GM21576 (cell line): ENCODE measurements at regions not wholly inside any gene's neighbourhood (a gene's known extent, or its start where the extent isn't known, plus 50 kb on each side); places are given as distances from the start of the nearest gene placed in this dataset.
"Not testable (repeated sequence)": the region's sequence is repeated elsewhere in the genome, so short reads cannot be mapped to it uniquely, and the experiment has no call there.

ENCODE experiments used
- ATAC-seq: cut with Tn5 transposase; IDR thresholded peaks from one replicate; pipeline ENCODE4 v1.9.1; 2021; ENCODE audit warnings: mild to moderate bottlenecking, moderate library complexity; ENCODE audit not compliant: unreplicated experiment

DNA sequence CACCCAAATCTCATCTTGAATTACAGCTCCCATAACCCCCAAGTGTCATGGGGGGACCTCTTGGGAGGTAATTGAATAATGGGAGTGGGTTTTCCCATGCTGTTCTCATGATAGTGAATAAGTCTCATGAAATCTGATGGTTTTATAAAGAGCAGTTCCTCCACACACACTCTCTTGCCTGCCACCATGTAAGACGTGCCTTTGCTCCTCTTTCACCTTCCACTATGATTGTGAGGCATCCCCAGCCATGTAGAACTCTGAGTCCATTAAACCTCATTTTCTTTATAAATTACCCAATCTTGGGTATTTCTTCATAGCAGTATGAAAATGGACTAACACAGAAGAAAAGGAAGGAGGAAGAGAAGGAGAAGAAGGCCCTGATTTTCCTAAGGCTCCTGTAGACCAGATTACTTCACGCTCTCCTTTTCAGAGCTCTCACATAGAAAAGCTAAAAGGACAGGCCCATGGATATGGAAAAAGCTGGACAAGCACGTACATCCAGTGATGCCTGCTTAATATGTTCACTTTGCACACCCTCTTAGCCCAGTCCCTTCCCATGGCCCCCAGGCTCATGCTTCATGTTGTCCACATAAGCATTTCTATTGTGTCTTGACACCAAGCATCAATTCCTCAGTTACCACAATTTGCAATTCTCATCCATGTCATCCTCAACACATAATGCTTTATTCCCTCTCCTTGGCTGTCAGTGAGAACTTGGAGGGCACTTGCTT, 354.8 kb downstream of the CD83 start:
- ATAC-seq = no peak

DNA sequence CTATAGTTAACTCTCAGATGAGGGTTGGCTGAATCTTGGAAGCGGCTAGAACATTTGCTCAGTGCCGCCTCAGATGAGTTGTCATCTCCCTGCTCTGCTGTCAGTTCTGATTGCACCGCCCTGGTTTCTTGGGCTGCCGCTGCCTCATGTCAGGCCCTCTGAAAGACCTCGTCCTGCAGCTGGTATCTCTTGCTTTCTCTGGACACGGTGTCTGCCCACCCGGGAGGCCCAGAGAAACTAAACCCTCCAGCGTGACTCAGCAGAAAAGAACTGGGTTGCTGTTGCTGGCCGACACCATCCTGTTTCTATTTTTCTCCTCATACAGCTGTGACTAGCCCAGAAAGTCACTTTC, 355.4 kb downstream of the CD83 start:
- no peak for ATAC-seq

DNA sequence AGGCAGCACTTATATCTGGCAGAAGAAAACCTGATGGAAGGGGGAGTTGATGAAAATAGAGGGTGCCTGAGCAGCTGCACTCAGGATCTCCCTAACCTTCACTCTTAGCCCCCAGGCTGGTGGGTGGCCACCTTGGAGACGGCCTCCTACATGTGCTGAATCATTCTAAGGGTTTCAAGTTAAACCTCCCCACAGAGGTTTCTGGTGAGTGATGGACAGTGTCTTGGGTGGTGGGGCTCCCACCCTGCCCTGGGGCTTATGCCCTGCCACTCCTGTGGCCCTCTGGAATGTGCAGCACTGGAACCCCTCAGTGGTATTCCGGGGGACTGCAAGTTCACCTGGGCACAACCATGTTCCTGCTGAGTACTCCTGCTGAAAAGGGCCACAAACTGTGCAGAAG, 357.2 kb downstream of the CD83 start:
- ATAC-seq = no peak

DNA sequence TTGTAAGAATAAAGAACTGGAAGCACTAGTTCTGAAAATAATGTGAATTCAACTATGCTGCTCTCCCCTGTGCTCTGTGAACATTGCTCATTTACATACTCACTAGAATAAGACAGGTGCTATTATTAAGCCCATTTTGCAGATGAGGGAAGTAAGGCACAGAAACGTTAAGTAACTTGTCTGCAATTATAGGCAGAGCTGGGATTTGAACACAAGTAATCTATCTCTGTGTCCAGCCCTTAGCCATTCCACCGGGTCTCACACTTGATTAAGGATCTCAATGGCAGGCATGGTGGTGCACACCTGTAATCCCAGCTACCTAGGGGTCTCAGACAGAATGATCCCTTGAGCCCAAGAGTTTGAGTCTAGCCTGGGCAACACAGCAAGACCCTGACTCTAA, 357.7 kb downstream of the CD83 start:
- ATAC-seq = no peak

DNA sequence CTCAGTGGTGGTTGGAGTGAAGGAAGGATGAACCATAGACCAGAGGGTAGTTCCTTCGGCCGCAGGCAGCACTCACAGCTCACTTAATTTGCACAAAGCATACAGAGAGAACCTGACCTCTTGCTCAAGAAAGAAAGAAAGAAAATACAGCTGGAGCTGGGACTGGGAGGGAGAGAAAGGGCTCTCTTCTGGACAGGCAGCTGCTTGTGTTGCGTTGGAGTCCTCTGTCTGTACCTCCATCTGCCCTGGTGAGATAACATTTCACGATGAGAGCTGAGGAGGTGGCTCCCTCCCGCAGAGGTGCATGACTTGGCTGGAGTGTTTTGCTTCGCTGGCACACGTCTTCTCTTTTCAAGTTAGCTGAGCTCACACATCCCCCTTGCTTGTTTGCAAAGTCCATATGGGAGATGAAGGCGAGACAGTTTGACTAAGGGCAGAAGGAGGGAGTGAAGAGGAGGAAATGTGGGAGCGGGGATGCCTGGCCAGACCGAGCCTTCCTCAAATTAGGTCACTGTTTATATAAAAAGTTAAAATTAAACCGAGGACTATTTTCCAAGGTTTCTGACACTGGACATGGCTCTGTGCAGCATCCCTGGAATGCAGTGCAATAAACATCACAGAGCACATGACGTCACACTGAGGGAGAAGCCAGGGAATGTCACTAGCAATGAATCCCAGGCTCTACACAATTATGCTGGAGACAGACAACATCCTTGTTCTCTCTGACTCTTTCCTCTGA, 359.4 kb downstream of the CD83 start:
- no peak for ATAC-seq

DNA sequence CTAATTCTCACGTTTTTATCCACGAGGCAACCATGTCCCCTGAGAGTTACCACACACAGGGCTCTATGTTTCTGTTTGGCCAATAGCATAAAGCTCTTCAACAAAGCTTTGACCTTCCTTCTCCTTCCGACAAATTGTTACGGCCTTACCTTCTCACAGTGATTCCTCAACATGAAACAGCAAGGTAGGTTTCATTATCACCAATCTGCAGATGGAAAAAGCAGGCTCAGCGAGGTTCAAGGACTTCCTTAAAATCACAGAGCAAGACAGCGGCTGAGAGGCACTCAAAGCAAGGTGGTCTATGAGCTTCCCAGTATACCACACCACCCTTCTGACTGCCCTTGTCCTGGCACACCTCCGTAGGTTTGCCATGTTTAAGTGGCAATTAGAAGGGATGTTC, 360.0 kb downstream of the CD83 start:
- no peak for ATAC-seq

DNA sequence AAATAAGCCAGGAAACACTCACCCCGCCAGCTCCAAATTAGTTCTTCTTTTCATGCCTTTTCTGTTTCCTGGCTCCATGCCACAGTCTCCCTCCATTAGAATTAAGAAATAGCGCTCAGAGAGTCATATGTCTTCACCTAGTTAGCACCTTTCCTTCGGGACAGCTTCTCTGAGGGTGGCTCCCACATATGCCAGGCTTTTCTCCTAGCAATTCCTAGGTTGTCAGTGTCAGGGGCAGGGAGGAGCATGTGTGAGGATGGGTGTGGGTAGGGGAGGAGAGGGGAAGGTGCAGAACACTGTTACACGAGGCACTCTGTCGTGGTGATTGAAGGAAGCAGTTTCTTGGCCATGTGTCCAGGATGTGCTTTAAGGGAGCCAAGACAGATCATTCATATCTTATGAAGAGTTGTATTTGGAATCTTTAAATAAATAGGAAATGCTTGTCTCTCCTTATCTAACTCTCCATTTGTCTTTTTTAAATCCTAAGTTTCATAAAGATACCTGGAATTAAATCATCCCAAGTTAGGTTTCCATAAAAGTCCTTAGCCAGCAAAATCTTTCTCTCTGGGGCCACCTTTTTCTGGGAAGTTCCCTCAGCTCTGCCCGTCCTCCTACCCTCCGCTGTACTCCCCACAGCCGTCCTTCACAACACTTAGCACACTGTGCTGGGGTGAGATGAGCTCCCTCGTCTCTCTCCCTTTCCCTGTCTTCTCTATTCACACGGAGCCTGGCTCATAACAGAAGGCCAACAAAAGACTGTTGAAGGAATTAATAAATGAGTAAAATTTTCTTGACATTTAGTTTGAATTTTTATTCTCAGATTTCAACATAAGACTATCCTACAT, 361.0 kb downstream of the CD83 start:
- ATAC-seq = no peak

DNA sequence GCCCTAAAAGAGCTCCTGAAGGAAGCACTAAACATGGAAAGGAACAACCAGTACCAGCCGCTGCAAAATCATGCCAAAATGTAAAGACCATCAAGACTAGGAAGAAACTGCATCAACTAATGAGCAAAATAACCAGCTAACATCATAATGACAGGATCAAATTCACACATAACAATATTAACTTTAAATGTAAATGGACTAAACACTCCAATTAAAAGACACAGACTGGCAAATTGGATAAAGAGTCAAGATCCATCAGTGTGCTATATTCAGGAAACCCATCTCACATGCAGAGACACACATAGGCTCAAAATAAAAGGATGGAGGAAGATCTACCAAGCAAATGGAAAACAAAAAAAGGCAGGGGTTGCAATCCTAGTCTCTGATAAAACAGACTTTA, 364.4 kb downstream of the CD83 start:
- ATAC-seq = not testable (repeated sequence)

DNA sequence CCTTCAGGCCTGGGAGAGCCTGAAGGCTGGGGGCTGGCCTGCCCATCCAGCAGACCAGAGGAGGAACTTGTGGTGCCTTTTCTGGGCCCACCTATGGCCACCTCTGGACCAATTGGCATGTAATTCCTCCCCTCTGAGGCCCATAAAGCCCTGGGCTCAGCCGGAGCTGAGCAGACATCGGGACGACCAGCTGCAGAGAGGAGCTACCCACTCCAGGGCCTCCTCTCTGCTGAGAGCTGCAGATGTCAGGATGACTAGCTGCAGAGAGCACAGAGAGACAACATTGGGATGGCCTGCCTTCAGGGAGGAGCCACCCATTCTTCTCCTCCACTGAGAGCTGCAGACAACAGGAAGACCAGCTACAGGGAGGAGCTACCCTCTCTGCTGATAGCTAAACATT, 370.1 kb downstream of the CD83 start:
- no peak for ATAC-seq

DNA sequence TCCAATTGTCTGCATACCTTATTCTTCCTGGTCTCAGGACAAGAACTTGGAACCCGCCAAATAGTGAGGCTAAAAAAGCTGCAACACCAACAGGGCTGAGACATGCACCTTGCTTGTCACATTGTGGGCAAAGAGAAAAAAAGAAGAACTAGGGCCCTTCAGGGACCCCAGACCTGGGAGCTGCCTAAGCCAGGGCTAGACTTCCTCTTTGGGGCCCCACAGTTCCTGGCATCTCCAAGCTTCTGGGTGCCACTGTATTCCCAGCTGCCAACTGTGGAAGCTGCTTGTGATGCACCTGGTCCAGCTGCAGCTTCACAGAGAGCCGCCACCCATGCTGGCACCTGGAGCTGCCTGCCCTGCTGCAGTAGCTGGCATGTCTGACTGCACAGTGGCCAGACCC, 370.6 kb downstream of the CD83 start:
- ATAC-seq = no peak

DNA sequence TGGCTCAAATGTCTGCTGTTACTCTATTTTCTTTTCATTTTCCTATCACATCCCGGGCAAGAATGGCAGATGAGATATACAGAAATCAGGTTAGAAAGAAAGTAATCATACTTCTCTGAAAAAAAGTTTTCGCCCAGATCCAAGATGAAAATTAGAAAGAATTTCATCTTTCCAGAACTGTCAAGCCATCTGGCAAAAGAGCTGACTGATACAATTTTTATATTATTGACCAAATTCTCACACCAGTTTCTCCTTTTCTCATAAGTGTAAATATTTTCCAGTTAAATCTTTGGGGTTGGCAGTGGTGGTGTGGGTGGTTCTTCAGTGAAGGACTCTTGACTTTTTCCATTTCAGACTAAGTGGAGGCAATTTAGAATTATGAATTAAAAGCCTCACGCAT, 371.9 kb downstream of the CD83 start:
- no peak for ATAC-seq

DNA sequence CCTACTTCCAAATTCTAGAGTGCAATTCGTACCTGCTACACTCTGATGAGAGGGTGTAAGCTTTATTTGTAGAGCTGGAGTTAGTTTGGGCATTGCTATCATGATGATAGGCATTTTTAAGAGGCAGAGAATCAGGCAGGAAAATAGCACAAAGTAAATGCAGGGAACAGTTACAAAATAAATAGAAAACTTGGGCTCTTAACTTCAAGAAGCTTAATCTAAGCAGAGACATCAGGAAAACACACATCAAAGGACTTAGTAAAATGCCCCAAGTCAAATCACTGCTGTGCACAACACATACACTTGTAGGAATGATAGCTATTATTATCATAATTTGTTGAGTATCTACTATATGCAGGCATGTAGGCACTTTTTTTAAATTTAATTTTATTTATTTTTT, 381.2 kb downstream of the CD83 start:
- ATAC-seq = no peak

DNA sequence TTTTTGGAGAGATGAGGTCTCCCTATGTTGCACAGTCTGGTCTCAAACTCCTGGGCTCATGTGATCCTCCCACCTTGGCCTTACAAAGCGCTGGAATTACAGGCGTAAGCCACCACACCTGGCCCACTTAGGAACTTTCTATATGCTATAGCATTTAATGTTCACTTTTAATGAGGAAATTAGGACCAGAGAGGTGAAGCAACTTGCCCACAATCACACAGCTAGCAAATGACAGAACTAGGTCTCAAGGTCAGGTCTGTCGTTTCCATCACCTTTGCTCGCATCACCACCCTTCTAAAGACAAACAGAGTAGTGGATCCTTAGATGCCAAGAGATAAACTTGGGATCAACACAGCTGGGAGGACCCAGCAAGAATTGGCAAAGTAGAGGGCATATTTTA, 381.7 kb downstream of the CD83 start:
- no peak for ATAC-seq

DNA sequence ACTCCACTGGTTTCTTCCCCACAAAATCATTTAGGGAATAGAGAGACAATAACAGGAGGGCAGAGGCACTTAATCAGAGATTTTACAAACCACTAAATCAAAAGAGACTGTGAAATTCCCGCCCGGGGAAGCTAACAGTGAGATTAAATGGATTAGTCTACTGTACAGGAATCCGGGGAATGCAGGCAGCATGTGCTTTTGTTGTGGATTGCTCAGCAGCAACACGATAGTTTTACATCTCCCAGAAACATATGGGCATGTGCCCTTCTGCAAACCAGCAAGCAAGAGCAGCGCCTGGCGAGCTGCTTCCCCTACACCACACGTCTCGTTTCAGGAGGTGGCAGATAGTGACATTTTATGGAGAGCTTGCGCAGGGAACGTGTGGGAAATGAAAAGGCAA, 382.3 kb downstream of the CD83 start:
- no peak for ATAC-seq

DNA sequence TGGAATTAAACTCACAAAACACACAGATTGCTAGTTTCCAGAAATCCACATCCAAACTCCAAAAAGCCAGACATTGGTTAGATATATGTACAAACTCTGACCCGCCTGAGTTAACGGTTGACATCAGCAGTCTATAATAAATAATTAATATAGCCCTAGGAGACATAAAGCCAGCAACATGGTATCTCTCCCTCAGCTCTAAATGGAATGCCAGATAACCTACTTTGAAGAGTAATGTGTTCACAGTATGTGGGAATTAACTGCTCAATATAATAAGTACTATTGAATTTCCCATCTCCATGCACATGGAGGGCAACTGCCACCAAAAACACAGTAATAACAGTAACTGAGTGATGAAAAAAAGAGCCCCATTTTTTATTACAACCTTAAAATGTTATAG, 383.2 kb downstream of the CD83 start:
- no peak for ATAC-seq

DNA sequence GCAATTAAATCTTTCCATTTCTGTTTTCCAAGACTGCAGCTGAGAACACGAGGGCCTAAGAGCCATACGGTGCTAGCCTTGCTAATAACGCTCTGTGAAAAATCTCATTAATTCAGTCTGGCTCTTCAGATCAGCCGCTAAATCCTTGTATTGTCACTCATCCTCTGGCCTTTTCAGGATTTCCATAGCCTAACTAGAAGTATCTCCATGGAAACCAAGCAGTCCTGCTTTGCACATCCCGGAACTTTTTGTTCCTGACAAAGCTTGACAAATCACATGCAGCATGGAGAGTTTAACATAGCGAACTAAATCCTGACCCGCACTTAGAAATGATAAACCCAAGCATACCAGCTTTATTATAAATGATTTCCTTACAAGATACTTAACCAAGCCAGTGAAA, 383.7 kb downstream of the CD83 start:
- ATAC-seq = no peak

DNA sequence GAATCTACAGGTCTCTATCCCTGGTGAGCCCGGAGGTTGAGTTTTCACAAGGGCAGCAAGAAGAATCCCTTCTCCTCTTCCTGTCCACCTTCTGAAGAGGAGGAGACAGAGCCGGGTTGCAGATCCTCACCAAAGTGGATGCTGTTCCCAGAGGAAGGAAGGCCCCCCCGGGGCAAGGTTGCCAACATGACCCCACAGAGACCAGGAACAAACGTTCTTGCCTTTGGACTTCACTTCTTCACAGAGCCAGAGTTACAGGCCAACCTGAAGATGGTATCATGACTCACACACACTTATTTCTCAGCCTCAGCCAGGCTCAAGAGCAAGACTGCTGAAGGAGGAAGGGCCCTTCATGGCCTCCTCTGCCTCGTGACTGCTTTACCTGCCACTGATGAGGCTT, 384.3 kb downstream of the CD83 start:
- ATAC-seq = no peak

DNA sequence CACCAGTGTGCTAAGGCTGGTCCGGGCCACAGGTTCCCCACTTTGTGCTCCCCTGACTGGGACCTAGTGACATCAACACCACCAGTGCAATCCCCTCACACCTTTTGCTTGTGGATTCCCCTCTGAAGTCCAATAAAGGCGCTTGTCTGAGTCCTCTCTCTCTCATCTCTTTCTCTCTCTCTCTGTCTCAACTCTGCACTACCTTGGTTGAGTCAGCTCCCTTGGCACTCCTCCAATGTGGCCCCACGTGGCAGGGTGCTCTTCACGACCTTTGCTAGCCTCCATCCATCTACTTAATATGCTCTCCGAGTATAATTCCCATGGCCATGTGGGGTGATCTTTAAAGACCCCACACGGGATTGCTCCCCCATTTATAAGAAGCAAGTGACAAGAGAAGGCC, 385.0 kb downstream of the CD83 start:
- no peak for ATAC-seq

DNA sequence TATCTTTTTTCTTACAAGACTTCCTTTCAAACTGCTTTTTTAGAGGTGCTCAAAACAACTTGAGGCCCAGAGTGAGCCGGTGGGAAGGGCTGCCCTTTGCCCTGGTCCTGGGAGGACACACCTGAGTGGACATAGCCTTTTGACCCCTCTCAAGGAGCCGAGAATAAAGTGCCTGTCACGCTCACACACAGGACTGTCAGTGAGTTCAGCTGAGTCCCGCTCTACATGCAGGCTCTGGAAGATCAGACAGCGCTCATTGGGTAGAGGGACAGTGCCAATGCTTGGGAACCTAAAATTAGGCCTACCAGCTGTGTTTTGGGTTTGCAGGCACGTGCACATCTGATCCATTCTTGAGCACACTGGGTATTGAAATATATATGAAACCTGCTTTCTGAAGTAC, 387.8 kb downstream of the CD83 start:
- no peak for ATAC-seq

DNA sequence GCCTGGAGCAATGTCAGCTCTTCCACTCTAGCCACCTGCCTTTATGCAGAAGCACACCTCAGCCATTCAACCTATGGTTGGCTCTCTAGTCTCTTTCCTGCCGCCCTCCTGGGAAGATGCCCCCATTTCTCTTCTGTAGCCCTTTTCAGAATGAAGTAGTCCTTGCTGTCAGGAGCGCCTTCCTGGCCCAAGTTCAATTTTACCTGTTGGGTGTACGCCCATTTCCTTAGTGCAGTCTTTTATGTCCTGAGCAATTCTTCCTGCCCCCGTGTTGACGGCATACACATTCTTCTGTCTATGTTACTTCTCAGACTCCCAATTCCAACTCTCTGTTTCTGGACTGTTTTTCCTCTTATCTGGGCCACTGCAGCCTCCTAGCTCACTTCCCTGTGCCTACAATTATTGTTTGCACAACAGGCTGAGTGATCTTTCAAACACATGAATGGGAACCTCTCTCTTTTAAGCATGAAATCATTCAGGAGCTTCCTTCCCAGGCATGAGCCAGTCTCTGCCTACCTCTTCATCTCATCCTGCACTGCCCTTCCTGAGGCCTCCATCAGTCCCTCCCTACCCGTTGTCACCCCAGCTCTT, 389.2 kb downstream of the CD83 start:
- ATAC-seq = no peak

DNA sequence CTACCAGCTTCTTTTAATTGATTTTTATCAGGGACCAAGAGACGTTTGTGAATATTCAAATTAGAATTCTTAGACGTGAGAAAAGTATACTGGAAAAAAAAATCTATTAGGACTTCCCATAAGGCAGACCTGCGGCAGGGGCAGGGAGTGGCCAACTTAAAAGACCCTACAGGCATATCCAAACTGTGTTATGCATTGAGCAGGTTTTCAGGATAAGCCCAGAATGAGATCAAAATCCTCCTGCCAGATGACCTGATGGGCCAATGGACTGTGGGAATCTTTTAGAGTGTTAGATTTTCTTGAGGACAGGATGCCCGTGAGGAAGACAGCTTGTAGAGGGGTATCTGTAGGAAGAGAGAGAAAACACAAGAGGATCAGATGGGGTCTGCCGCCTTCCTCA, 391.5 kb downstream of the CD83 start:
- no peak for ATAC-seq

DNA sequence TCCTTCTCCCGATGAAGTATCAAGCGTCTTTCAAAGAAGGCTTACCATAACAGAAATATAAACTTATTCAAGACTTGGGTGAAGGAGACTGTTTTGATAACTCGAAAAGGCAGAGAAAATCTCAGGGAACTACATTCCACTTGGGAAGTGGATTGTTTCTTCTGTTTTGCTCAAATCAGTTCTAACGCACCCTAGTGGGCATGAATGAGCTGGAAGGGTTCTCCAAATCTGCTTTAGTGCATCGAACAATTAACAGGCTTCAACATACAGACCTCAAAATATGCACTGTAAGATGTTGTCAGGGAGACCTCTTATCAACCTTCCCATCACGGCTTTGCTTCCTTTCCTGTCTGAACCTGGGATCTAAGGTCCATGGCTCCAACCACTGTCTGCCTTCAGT, 392.5 kb downstream of the CD83 start:
- no peak for ATAC-seq
